SW480 (cell line): ENCODE measurements at regions not wholly inside any gene's neighbourhood (a gene's known extent, or its start where the extent isn't known, plus 50 kb on each side); places are given as distances from the start of the nearest gene placed in this dataset.

Experiments
- DNase-seq: peaks from one replicate; pipeline ENCODE4 v3.0.0-alpha.2; 2016; ENCODE audit warnings: low spot score

DNA sequence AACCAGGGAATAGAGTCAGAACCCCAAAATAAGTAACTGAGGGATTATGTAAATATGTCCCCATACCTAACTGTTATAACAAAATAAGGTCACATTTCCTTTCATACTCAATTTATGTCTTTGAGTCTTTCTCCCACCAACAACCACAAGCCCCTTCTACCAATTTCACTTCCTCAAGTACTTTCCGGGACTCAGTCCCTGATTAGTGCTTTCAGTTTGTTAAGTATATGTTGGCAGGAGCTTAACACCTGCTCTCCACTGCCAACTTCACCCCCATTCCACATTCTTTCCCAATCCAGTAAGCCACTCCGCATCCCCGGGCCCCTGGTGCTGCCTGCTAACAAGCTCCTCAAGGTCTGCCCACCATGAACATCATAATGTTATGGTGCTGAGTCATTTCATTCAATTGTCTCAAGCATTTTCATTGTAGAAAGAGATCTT, 71.3 kb upstream of the SPRY1 start:
- no peak for DNase-seq

GRCh38 chr4:123327346-123327745, 69.2 kb upstream of the SPRY1 start:
- no peak for DNase-seq

DNA sequence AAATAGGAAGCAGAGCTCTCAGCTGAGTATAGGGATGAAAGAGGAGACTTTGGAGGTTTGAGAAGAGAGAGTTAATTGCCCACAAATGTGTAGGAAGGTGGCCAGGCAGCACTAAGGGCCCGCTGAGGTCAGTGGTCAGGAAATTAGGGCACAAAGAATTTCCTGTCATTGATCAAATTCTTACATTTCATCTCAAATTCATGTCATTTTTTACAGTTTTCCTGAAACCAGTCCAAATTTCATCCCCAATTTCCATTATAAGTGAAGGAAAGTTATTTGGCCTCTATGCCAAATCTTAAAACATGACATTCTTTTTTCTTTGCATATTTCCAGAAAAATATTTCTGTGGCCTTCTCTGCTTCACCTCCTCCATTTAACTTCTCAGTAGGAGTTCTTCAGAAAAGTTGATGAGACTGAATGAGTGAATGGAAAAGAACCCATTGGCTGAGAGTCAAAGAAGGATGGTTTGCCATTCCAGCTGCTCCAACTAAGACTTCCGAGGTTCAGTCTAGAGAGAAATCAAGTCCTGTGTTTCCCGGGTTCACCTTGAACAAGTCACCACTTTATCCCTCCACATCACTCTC, 68.7 kb upstream of the SPRY1 start:
- no peak for DNase-seq

GRCh38 chr4:123338715-123339114, 57.9 kb upstream of the SPRY1 start:
- no peak for DNase-seq

DNA sequence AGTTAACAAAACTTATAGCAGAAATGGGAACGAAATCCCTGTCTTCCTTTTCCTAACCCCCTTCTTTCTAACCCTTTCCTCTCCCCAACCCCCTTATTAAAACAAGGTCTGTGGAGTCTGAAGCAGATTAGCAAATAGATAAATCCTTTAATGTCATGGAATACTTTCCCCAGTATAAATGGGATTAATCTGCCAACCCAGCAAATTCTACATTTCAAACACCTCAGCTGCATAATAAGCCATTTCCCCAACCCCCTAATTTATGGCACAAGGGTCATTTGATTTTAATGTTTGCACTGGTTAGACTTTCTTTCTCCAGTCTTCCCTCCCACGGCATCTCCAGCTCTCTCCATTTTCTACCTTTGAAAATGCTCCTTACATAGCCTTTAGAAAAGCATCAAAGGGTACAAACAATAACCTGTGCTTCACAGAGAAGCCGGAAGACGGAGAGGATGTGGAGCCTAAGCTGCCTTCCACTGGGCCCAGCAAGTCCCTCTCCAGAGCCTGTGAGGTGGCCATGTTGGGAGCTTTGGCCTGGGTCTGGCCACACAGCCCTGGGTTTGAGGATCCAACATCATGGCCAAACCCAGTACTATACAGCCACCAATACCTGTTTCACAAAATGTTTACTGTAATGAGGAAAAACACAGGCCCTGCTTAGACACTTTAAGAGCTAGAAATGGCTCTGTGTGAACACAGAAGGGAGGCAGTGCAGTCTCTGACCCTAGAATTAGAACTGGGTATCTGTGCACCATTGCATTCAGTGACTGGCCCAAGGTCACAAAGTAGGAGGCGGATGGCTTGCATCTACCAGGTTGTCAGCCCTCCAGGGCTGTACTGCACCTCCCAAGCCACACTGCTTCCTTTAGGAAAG, 56.9 kb upstream of the SPRY1 start:
- DNase-seq: no peak

GRCh38 chr4:123340381-123340701, 56.3 kb upstream of the SPRY1 start:
- DNase-seq: peak; percentile 58

DNA sequence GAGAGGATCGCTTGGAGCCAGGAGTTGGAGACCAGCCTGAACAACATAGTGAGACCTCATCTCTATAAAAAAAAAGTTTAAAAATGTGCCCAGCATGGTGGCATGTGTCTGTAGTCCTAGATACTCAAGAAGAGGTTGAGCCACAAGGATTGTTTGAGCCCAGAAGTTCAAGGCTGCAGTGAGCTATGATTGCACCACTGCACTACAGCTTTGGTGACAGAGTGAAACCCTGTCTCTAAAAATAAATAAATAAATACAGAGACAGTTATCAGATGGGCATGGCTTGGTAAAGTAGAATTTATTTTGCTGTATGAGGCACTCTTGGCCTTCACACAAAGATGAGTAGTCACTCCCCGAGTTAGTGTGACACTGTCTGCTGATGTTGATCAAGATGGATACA, 54.1 kb upstream of the SPRY1 start:
- no peak for DNase-seq

DNA sequence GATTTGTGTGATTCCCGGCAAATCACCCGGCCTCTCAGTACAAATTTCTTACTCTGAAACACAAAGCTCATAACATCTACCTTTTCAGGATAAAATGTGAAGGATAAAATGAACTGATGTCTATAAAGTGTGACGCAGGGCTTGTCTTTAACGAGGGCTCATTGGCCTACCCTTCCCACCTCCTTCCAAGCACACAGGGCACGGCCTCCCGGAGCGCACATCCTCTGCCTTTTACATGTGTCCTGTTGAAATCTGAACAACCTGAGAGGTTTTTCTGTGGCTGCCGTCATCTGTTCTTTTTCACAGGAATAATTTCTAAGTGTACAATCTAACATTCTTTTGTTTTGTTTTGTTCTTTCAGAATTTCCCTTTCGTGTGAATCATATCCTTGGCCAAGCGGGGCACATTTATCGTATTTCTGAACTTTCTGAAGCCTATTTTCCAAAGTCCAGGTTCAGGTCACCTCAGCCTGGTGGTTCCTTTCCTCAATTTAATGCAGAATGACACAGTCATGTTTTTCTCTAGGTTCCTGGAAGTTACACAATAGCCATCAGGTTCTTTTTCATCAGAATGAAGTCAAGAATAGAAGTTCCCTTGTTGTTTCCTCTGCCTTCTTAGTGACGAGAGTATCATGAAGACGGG, 53.1 kb upstream of the SPRY1 start:
- no peak for DNase-seq

GRCh38 chr4:123345137-123345934, 51.3 kb upstream of the SPRY1 start:
- DNase-seq: no peak

- DNase-seq: no peak
These were observed 50.7 kb upstream of the SPRY1 start for GRCh38 chr4:123345935-123346300.

DNA sequence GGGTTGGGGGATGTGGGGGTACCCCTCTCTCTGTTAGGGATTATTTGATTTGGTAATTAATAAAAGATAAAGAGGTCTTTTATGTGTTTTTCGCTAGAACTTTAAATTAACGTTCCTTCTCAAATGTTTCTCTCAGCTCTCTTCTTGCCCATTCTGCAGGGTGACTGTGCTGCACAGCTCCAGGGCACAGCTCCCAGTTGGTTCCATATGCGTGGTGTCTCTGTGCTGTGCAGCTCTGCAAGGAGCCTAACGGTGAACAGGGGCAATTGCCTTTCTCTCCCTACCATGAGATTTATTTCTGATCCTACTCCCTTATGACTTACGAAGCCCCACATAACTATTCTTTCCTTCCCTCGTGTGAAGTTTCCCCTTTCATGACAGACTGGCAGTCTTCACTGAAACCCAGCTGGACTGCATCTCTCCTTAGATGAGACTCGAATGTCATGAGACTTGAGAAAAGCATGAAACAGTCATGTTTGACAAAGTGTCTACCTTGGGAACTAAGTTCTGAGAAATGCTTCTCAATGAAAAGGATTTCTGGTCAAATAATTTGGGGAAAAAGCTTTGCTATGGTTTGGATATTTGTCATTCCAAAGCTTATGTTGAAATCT, 50.2 kb upstream of the SPRY1 start:
- no peak for DNase-seq
